Ovary (tissue), 3 donors: ENCODE measurements at regions not wholly inside any gene's neighbourhood (a gene's known extent, or its start where the extent isn't known, plus 50 kb on each side); places are given as distances from the start of the nearest gene placed in this dataset.

Source experiments
- CTCF ChIP-seq, 3 donors: fragments of 450-650 bp in 2 of 3; fragments of 200-600 bp in 1 of 3; IDR thresholded peaks; one replicate each; pipeline versions ENCODE4 v1.5.1 to v1.8.0; 2016 to 2022; ENCODE audit warnings: antibody characterized with exemption in 3 of 3, mild to moderate bottlenecking in 1 of 3
- POLR2A ChIP-seq: fragments of 450-650 bp; IDR thresholded peaks from one replicate; pipeline ENCODE4 v1.6.1; 2017; ENCODE audit warnings: antibody characterized with exemption, mild to moderate bottlenecking, moderate library complexity
- donor health status: DM: no; HTN: no; CAD: no.

DNA sequence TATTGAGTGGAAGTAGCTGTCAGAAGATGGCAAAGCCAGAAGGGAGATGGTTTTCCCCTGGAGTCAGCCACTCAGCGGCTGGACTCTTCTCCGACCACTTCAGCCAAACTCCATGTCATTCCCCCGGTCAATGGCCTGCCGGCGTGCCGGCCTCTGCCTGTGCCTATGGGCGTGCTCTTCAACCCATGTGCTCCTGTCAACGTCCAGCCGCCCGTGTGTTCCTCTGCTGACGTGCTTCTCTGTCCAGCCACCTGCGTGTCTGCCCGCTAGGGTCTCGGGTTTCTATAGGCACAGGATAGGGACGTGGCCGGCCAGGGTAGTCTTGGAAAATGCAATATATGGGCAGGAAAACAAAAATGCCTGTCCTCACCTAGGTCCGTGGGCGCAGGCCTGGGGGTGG, 77.7 kb upstream of the RUFY1 start:
- no peak for TF ChIP-seq POLR2A
- no peak for TF ChIP-seq CTCF (IDR thresholded peaks at IDR 0.05)
